HS-5 (cell line): ENCODE measurements at regions not wholly inside any gene's neighbourhood (a gene's known extent, or its start where the extent isn't known, plus 50 kb on each side); places are given as distances from the start of the nearest gene placed in this dataset.

Experiments used
- DNase-seq: peaks from one replicate; pipeline ENCODE4 v3.0.0-alpha.2; 2012; ENCODE audit warnings: low read depth

- DNase-seq: no peak
These were observed 457.9 kb downstream of the FGF9 start for GRCh38 chr13:22128441-22129408.

GRCh38 chr13:22130254-22130653, 459.4 kb downstream of the FGF9 start:
- DNase-seq: no peak

- no peak for DNase-seq
These were observed 463.4 kb downstream of the FGF9 start for GRCh38 chr13:22134261-22134660.

GRCh38 chr13:22135446-22135845, 464.6 kb downstream of the FGF9 start:
- no peak for DNase-seq

- DNase-seq: no peak
These were observed 466.6 kb downstream of the FGF9 start for GRCh38 chr13:22137361-22138050.

- DNase-seq: no peak
These were observed 468.1 kb downstream of the FGF9 start for GRCh38 chr13:22138947-22139346.

- DNase-seq: no peak
These were observed 470.8 kb downstream of the FGF9 start for GRCh38 chr13:22141716-22142115.

GRCh38 chr13:22143671-22144070, 472.8 kb downstream of the FGF9 start:
- no peak for DNase-seq

- no peak for DNase-seq
These were observed 473.9 kb downstream of the FGF9 start for GRCh38 chr13:22144806-22145205.

GRCh38 chr13:22148187-22148586, 477.3 kb downstream of the FGF9 start:
- DNase-seq: no peak

GRCh38 chr13:22152751-22153150, 481.9 kb downstream of the FGF9 start:
- no peak for DNase-seq

GRCh38 chr13:22154041-22154440, 483.2 kb downstream of the FGF9 start:
- no peak for DNase-seq

- DNase-seq: no peak
These were observed 491.0 kb downstream of the FGF9 start for GRCh38 chr13:22161871-22162270.

- DNase-seq: no peak
These were observed 492.0 kb downstream of the FGF9 start for GRCh38 chr13:22162889-22163288.

GRCh38 chr13:22168437-22169190, 497.7 kb downstream of the FGF9 start:
- no peak for DNase-seq

GRCh38 chr13:22169473-22169872, 498.6 kb downstream of the FGF9 start:
- DNase-seq: no peak

GRCh38 chr13:22173610-22174009, 502.7 kb downstream of the FGF9 start:
- no peak for DNase-seq

- no peak for DNase-seq
These were observed 504.4 kb downstream of the FGF9 start for GRCh38 chr13:22175241-22175640.

- DNase-seq: no peak
These were observed 504.9 kb downstream of the FGF9 start for GRCh38 chr13:22175815-22176214.

GRCh38 chr13:22176968-22177520, 506.2 kb downstream of the FGF9 start:
- no peak for DNase-seq

GRCh38 chr13:22178878-22179277, 508.0 kb downstream of the FGF9 start:
- DNase-seq: no peak

GRCh38 chr13:22187329-22187728, 516.5 kb downstream of the FGF9 start:
- no peak for DNase-seq
